K562 (cell line): ENCODE measurements at regions not wholly inside any gene's neighbourhood (a gene's known extent, or its start where the extent isn't known, plus 50 kb on each side); places are given as distances from the start of the nearest gene placed in this dataset.

ENCODE experiments used
- ATAC-seq: fragments of 200-7000 bp; cut with Tn5 transposase; 3 replicates; pipeline ENCODE4 v1.9.1; 2020; ENCODE audit warnings: moderate library complexity
- BruUV-seq: library from RNA; stranded (reverse); fragments of 400-500 nt; replicated peaks from 2 replicates; lab custom pipeline; 2021; lab: Mats Ljungman, UMichigan
- CTCF ChIA-PET: fragments of 300-600 bp; formaldehyde crosslinking; extraction: SDS; loops from one replicate; lab custom pipeline; 2021; ENCODE audit warnings: low intra/inter-chr PET ratio; lab: Yijun Ruan, JAX
- POLR2A ChIA-PET: fragments of 300-600, 350-650 bp; sonication (Branson Sonifier 250); formaldehyde crosslinking; extraction: SDS; loops from one replicate; lab custom pipeline; 2021; ENCODE audit warnings: antibody characterized with exemption, inconsistent platforms; lab: Yijun Ruan, JAX
- DNase-seq, 4 experiments: peaks; one replicate each; pipeline versions ENCODE4 v3.0.0 to v3.0.0-alpha.2; 2011 to 2018; ENCODE audit warnings: low spot score in 3 of 4, mixed read lengths in 3 of 4; ENCODE audit errors: extremely low read depth in 1 of 4
- FAIRE-seq: peaks from 2 replicates; lab custom pipeline; 2011; peaks lifted over from hg19 to GRCh38; lab: Jason Lieb, UNC
- H2AFZ ChIP-seq: 2 replicates; pipeline ENCODE4 v1.6.0; 2011; ENCODE audit warnings: low read depth, low read length, control low read depth, inconsistent platforms
- H3K27ac ChIP-seq: fragments of 200-600 bp; 3 replicates; pipeline ENCODE4 v1.8.0; 2011; ENCODE audit warnings: low read depth, mild to moderate bottlenecking, control low read depth, inconsistent platforms, low read length, moderate library complexity, mixed read lengths; ENCODE audit errors: extremely low read depth
- H3K27me3 ChIP-seq, 2 experiments: fragments of 300-600 bp in 1 of 2; 2 replicates in 1 of 2; 3 replicates in 1 of 2; pipeline versions ENCODE4 v1.6.0 to v1.8.0; 2011; ENCODE audit warnings: inconsistent platforms in 2 of 2, low read length in 2 of 2, mild to moderate bottlenecking in 1 of 2, mixed read lengths in 1 of 2, moderate library complexity in 1 of 2; ENCODE audit not compliant: control insufficient read depth in 2 of 2, insufficient read depth in 2 of 2
- H3K36me3 ChIP-seq: fragments of 300-600 bp; 3 replicates; pipeline ENCODE4 v1.8.0; 2011; ENCODE audit warnings: mild to moderate bottlenecking, low read length, inconsistent platforms; ENCODE audit not compliant: control insufficient read depth, insufficient read depth
- H3K4me1 ChIP-seq, 2 experiments: fragments of 200-600 bp in 1 of 2; replicated peaks in 1 of 2; 2 replicates in 1 of 2; 3 replicates in 1 of 2; pipeline versions ENCODE4 v1.5.1 to v1.8.0; 2011; ENCODE audit warnings: inconsistent platforms in 2 of 2, low read length in 2 of 2, mild to moderate bottlenecking in 1 of 2, mixed read lengths in 1 of 2, moderate library complexity in 1 of 2; ENCODE audit not compliant: control insufficient read depth in 2 of 2, insufficient read depth in 2 of 2
- H3K4me2 ChIP-seq: 2 replicates; pipeline ENCODE4 v1.6.1; 2011; ENCODE audit warnings: low read length, control low read depth, inconsistent platforms, mixed read lengths; ENCODE audit not compliant: insufficient read depth
- H3K4me3 ChIP-seq: fragments of 200-600 bp; sonication (generic), shearing (Covaris generic); 2 replicates; pipeline ENCODE4 v1.5.1; 2016; ENCODE audit warnings: control low read depth, inconsistent platforms
- H3K79me2 ChIP-seq: fragments of 200-600 bp; 3 replicates; pipeline ENCODE4 v1.8.0; 2011; ENCODE audit warnings: low read length, inconsistent platforms; ENCODE audit not compliant: control insufficient read depth, insufficient read depth
- H3K9ac ChIP-seq, 2 experiments: 2 replicates each; pipeline versions ENCODE4 v1.6.0 to v1.6.1; 2011; ENCODE audit warnings: low read depth in 2 of 2, low read length in 2 of 2, control low read depth in 1 of 2, inconsistent platforms in 1 of 2, mild to moderate bottlenecking in 1 of 2, mixed read lengths in 1 of 2; ENCODE audit not compliant: insufficient read depth in 1 of 2
- H3K9me1 ChIP-seq: one replicate; pipeline ENCODE4 v1.6.0; 2011; ENCODE audit warnings: inconsistent platforms, mild to moderate bottlenecking, low read length, moderate library complexity; ENCODE audit not compliant: control insufficient read depth, insufficient read depth
- H3K9me3 ChIP-seq: replicated peaks from 2 replicates; pipeline ENCODE4 v1.5.1; 2011; ENCODE audit warnings: low read depth, low read length, inconsistent platforms; ENCODE audit not compliant: control insufficient read depth, insufficient read depth
- H4K20me1 ChIP-seq: replicated peaks from 2 replicates; pipeline ENCODE4 v1.6.1; 2011; ENCODE audit warnings: low read length, inconsistent platforms, mixed read lengths; ENCODE audit not compliant: control insufficient read depth, insufficient read depth
- C11orf30 ChIP-seq: fragments of 450-650 bp; IDR thresholded peaks from 2 replicates; pipeline ENCODE4 v1.6.1; 2016; ENCODE audit warnings: low read depth, mild to moderate bottlenecking
- CBX2 ChIP-seq: fragments of 200-600 bp; sonication (generic); IDR thresholded peaks from one replicate; pipeline ENCODE4 v1.6.1; 2012; ENCODE audit warnings: mild to moderate bottlenecking, low read length, inconsistent platforms; ENCODE audit not compliant: insufficient read depth, poor library complexity, severe bottlenecking
- FOXA3 ChIP-seq, 2 experiments: fragments of 450-650 bp in 1 of 2; sonication (generic) in 1 of 2; formaldehyde crosslinking; IDR thresholded peaks in 1 of 2; conservative IDR thresholded peaks in 1 of 2; 2 replicates each; pipeline versions ENCODE4 v1.4.0 to v1.8.0; 2020 to 2022; ENCODE audit warnings: mild to moderate bottlenecking in 2 of 2, missing genetic modification reagents in 1 of 2
- GABPB1 ChIP-seq: sonication (generic); formaldehyde crosslinking; IDR thresholded peaks from 2 replicates; pipeline ENCODE4 v1.8.0; 2022; ENCODE audit warnings: mild to moderate bottlenecking, missing genetic modification reagents
- MAFG ChIP-seq: fragments of 450-650 bp; conservative IDR thresholded peaks from 2 replicates; pipeline ENCODE4 v1.6.1; 2016; ENCODE audit warnings: missing genetic modification characterization, missing compliant biosample characterization
- MAFK ChIP-seq: IDR thresholded peaks from 2 replicates; pipeline ENCODE4 v1.6.1; 2011; ENCODE audit warnings: low read length, improper control_type of control experiment
- NR2C2 ChIP-seq, 2 experiments: fragments of 200-800 bp in 1 of 2; sonication (Bioruptor generic) in 1 of 2; sonication (generic) in 1 of 2; formaldehyde crosslinking in 1 of 2; IDR thresholded peaks; 2 replicates each; pipeline versions ENCODE4 v1.6.1 to v1.8.0; 2016 to 2022; ENCODE audit warnings: mild to moderate bottlenecking in 1 of 2, missing compliant biosample characterization in 1 of 2, missing genetic modification characterization in 1 of 2, missing genetic modification reagents in 1 of 2
- ZNF217 ChIP-seq: sonication (generic); formaldehyde crosslinking; IDR thresholded peaks from 2 replicates; pipeline ENCODE4 v1.8.0; 2022; ENCODE audit warnings: mild to moderate bottlenecking, missing genetic modification reagents
- ZNF561 ChIP-seq: fragments of 450-650 bp; formaldehyde crosslinking; conservative IDR thresholded peaks from 2 replicates; pipeline ENCODE4 v1.4.0; 2020; ENCODE audit warnings: mild to moderate bottlenecking, moderate library complexity
- ZNF644 ChIP-seq: fragments of 200-800 bp; sonication (Bioruptor generic); IDR thresholded peaks from 2 replicates; pipeline ENCODE4 v1.6.1; 2016; ENCODE audit warnings: low read depth, missing genetic modification characterization, missing compliant biosample characterization
- WGBS: fragments of 100-300 bp; shearing (Covaris generic); methylation state at CpG from one replicate; pipeline ENCODE4 v1.1.6; 2016; ENCODE audit warnings: low coverage, mixed read lengths; ENCODE audit not compliant: insufficient coverage; ENCODE audit errors: missing lambda C conversion rate; 5-methylcytosine and 5-hydroxymethylcytosine counted together
- in situ Hi-C: fragments of 300-500 bp; cut with MboI; formaldehyde crosslinking; loops from 4 replicates; pipeline ENCODE4 v1.15.0; 2018; ENCODE audit warnings: inconsistent platforms, mixed read lengths
- intact Hi-C: fragments of 100-400 bp; cut with micrococcal nuclease; formaldehyde crosslinking; loops from 2 replicates; pipeline ENCODE4 v1.14.2; 2022
- TF ChIP-seq, protein P1 (sequence below): sonication (generic); formaldehyde crosslinking; IDR thresholded peaks from 2 replicates; pipeline ENCODE4 v1.9.0; 2022; ENCODE audit warnings: mild to moderate bottlenecking, missing genetic modification reagents
- TF ChIP-seq, protein P2 (sequence below): fragments of 450-650 bp; conservative IDR thresholded peaks from 2 replicates; pipeline ENCODE4 v1.6.1; 2016; ENCODE audit warnings: missing genetic modification characterization, low read depth, mild to moderate bottlenecking, missing compliant biosample characterization, moderate library complexity

DNA sequence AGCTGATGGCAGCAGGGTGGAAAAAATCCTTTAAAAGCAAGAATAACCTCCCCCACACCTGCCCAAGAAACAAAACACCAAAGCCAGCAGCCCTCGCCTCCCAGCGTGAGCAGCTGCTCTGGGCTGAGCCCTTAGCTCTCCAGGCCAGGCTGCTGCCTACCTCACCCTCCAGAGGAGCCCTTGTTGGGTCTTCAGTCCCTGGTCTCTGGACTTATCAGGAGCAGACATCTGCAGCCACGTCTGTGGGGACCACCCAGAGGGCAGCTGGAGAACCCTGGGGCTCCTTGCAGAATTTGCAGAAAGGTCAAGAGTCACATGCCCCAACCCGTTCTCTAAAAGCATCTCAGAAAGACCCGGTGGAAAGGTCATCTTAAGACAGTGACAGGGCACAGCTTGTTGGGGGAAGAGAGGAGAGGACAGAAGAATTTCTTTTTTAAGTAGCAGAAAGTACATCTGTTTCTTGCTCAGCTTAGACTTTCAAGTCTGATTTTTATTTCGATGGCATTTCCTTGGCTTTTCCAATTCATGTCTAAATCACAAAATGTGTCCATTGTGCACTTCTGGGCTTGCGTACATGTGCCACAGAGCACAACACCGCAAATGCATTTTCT lies 425.7 kb upstream of the NFE2L3 start:
- TF ChIP-seq NR2C2 (CRISPR knock-in tag; IDR thresholded peaks at IDR 0.05) (no peak), NR2C2 (tag; IDR thresholded peaks at IDR 0.05) (0 out of 2 replicates have a peak, but pooled peaks have one; percentile 35)
- TF ChIP-seq, protein P1, sequence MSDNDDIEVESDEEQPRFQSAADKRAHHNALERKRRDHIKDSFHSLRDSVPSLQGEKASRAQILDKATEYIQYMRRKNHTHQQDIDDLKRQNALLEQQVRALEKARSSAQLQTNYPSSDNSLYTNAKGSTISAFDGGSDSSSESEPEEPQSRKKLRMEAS: no peak
- intact Hi-C loops (no loop called here), in situ Hi-C loops (no loop called here)
- FAIRE-seq (no peak), DNase-seq (peak in 1 of 4 experiments; percentile 32), ATAC-seq (peak; percentile 56)
- no peaks in the 10 kb centered on the region for H3K9me3 ChIP-seq
- H3K9me1 ChIP-seq: no peaks in the 10 kb centered on the region
- peaks cover 4% of the 10 kb centered on the region in 2 experiments; a peak in 1 of 5 replicates for H3K27me3 ChIP-seq
- no peak overlapping the region; a peak in 1 of 4 replicates for H3K9ac ChIP-seq
- WGBS: 7% methylated on average over 8 of the region's 8 CpGs
- H3K79me2 ChIP-seq: no peaks in the 10 kb centered on the region
- H4K20me1 ChIP-seq: no peaks in the 10 kb centered on the region
- ChIA-PET CTCF (no interaction called here), POLR2A (interaction anchor here (0.6 to 1.3 kb wide), 2 partner anchors 14 to 262 kb away, joined by 3 read pairs; no protein-coding TSS in a partner anchor)
- H2AFZ ChIP-seq: peak overlapping the region; percentile 69
- H3K27ac ChIP-seq: peak overlapping the region; percentile 26; the same call in 1 of the 3 replicates
- peaks cover 4 to 10% of the 10 kb centered on the region in 2 experiments; a peak in 4 of 5 replicates for H3K4me1 ChIP-seq
- BruUV-seq: no TSS peak
- no peak overlapping the region for H3K4me3 ChIP-seq
- no peaks in the 10 kb centered on the region for H3K36me3 ChIP-seq
- H3K4me2 ChIP-seq: peak overlapping the region; percentile 14; the same call in 1 of the 2 replicates

DNA sequence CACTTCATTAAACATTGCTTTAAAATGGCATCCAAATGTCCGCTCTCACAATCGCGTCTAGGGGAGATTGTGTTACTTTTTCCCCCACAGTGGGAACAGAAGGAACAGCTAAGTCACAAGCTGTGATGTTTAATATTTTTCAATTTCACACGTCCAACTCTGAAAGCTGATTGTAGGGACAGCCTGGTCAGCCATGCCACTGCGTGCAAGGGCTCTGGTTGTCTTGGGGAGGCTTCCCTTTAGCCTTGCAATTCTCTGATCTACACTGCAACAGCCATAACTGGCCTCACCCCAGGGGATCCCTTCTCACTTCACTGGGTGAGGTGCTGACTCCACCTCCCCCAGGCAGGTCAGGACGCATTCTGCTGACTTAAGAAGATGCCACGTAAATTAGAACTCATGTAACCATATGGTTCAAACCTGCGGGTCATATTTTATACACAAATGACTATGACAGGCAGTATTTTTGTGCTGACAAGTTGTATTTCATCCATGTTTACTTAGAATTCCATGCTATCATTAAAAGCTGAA lies 425.2 kb upstream of the NFE2L3 start:
- FAIRE-seq (no peak), ATAC-seq (peak; percentile 66), DNase-seq (peak in 1 of 4 experiments; percentile 54)
- Histone ChIP-seq H3K4me3 (no peak overlapping the region), H3K4me2 (peak overlapping the region; percentile 14; the same call in 1 of the 2 replicates), H3K79me2 (no peaks in the 10 kb centered on the region), H4K20me1 (no peaks in the 10 kb centered on the region), H3K9me1 (no peaks in the 10 kb centered on the region), H3K27ac (peak overlapping the region; percentile 26; the same call in 1 of the 3 replicates), H2AFZ (peak overlapping the region; percentile 69), H3K9ac (no peak overlapping the region), H3K9me3 (no peaks in the 10 kb centered on the region), H3K36me3 (no peaks in the 10 kb centered on the region), H3K4me1 (peaks cover 4 to 10% of the 10 kb centered on the region in 2 experiments; a peak in 4 of 5 replicates), H3K27me3 (peaks cover 1 to 4% of the 10 kb centered on the region in 2 experiments; a peak in 1 of 5 replicates)
- WGBS: 4% methylated on average over 8 of the region's 8 CpGs
- intact Hi-C loops: no loop called here
- CTCF ChIA-PET: no interaction called here
- POLR2A ChIA-PET: interaction anchor here (0.6 to 1.9 kb wide), 3 partner anchors 11 to 262 kb away, joined by 3 to 8 read pairs (median 3); no protein-coding TSS in a partner anchor
- no TSS peak for BruUV-seq
- in situ Hi-C loops: no loop called here
- no peak for TF ChIP-seq ZNF217
- no peak for TF ChIP-seq CBX2
- TF ChIP-seq, protein P2, sequence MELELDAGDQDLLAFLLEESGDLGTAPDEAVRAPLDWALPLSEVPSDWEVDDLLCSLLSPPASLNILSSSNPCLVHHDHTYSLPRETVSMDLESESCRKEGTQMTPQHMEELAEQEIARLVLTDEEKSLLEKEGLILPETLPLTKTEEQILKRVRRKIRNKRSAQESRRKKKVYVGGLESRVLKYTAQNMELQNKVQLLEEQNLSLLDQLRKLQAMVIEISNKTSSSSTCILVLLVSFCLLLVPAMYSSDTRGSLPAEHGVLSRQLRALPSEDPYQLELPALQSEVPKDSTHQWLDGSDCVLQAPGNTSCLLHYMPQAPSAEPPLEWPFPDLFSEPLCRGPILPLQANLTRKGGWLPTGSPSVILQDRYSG (tag): peak; percentile 52; the same call in 1 of the 2 replicates
- TF ChIP-seq ZNF561 (CRISPR knock-in tag): no peak
- no peak for TF ChIP-seq GABPB1 (CRISPR knock-in tag)
- 0 out of 2 replicates have a peak, but pooled peaks have one; percentile 36 for TF ChIP-seq ZNF644 (tag)
- peak in 1 of 2 experiments; percentile 49; a peak in 2 of 4 replicates for TF ChIP-seq FOXA3 (CRISPR knock-in tag; conservative IDR thresholded peaks at IDR 0.05 in 1 of 2, IDR thresholded peaks at IDR 0.05 in 1 of 2)
- TF ChIP-seq C11orf30: peak; percentile 69
- TF ChIP-seq MAFG (tag): peak; percentile 84
- peak; percentile 28 for TF ChIP-seq MAFK
